ENCODE measurements at regions not wholly inside any gene's neighbourhood (a gene's known extent, or its start where the extent isn't known, plus 50 kb on each side); places are given as distances from the start of the nearest gene placed in this dataset.

DNA sequence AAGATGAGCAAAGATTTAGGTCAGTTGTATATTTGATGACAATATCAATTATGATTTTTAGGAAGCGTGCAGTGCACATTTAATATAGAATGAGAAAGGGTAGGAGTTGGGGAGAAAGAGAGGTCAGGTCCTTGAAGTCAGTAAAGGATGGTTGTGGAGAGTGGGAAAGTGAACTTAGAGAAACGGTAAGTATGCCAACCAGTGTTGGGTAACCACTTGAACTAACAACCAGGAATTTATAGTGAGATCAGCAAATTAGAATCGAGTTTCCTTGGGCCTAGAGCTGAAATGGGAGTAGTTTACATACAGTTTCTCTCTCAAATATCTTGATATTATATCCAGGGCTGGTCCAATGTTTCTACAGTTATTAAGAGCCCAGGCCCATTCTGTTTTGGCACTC, 188.5 kb upstream of the RBMS3 start:
- in situ Hi-C loops (cut with HindIII; ENCODE audit: low sequenced_read_pairs) = no loop called here

DNA sequence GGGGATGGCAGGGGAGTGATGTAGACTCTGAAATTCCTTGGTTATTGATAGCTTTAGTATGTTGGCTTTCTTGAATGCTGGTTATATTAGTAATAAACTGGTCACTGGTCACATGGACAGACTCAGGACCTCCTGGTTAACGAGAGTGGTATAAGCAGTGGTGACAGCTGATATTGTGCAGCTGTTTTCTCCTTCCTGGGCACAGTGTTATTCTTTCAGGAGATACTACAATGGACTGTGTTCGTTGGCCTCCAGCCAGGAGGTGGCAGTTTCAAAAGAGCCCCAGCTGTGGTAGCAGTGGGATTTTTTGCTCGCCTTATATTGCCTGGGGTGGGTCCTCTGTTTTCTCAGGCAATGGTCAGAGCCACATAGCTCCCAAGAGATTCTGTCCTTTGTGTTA, 181.6 kb upstream of the RBMS3 start:
- in situ Hi-C loops (cut with HindIII; ENCODE audit: low sequenced_read_pairs) = no loop called here

DNA sequence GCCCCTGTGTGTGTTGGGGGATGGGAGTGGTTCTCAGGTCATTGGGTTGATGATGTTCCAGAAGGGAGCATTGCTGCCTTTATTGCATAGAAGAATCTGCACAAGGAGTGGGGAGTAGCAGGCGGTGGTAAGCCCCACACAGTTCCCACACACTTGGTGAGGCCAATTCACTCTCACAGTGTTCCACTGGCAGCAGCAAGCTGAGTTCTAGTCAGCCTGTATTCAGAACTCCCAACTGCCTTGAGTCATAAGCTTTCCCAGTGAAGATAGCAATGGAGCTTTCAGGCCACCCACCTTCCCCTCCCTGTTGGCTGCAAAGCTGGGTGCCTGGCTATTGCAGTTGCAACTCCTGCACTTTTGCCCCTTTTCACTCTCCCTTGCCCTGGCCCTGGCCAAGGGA, 181.1 kb upstream of the RBMS3 start:
- in situ Hi-C loops (cut with HindIII; ENCODE audit: low sequenced_read_pairs) = no loop called here

DNA sequence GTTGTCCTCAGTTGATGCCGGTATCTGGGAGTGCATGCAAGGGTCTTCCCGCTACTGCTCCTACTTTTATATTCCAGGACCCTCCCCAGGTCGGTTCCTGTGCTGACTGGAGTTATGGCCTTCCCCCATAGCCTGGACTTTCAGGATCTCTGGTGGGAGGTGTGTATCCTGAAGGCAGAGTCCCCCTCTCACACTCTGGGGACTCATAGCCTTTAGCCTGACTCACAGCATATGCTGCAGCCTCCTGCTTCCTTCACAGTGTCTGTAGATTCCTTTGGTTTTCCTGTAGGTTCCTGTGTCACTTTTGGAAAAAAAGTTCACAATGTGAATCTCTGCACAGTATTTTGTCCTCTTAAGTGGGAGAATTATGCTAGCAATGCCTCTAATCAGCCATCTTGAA, 180.6 kb upstream of the RBMS3 start:
- in situ Hi-C loops (cut with HindIII; ENCODE audit: low sequenced_read_pairs) = no loop called here

DNA sequence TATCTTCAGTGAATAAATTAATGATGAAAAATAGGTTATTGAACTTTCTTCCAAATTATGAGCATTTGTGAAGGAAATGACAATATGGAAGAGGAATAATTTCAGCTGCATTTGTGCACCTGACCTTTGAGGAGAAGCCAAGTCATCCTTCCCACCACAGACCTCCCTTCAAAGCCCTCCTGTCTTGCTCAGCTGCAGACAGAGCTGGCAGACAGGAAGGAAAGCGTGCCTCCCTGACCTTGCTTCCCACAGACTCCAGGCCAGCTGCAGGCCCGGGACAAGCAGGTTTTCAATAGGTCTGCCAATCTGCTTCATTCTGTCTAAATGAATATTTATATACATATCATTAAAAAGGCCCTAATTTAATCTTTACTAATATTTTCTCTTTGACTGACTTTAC, 152.9 kb upstream of the RBMS3 start:
- in situ Hi-C loops (cut with HindIII; ENCODE audit: low sequenced_read_pairs) = no loop called here

DNA sequence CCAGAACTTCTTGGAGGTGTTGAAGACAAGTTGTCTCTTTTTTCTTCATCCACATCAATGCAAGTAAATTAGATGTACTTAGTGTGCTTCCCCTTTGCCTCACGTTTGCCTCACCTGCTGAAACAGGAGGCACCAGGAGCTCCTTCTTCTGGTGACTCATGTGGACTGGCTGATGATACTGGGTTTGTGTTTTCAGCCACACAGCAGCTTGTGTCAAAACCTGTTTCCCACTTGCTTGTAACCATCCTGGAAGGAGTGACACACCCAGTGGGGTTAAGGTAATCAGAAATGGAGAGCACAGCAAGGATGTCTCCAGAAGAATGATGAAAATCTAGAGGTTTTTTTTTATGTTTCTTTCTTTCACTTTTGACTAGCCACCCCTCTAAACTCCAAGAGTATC, 143.3 kb upstream of the RBMS3 start:
- in situ Hi-C loops (cut with HindIII; ENCODE audit: low sequenced_read_pairs) = no loop called here

DNA sequence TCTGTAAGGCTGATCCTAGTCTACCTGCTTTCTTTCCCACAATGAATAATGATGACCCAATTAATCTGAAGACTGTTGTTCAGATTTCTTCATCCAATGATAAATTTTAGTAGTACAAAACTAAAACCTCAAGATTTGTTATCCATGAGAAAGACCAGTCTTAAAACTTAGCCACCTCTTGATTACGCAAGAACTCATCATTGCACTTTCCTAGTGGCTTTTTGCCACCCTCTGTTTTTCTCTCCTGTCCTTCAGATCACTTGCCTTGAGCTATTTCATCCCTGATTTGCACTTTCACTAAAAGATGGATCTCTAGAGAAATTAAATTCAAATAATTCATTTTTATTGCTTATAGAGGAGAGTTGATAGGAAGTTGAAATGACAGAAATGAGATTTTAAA, 142.7 kb upstream of the RBMS3 start:
- in situ Hi-C loops (cut with HindIII; ENCODE audit: low sequenced_read_pairs) = no loop called here

DNA sequence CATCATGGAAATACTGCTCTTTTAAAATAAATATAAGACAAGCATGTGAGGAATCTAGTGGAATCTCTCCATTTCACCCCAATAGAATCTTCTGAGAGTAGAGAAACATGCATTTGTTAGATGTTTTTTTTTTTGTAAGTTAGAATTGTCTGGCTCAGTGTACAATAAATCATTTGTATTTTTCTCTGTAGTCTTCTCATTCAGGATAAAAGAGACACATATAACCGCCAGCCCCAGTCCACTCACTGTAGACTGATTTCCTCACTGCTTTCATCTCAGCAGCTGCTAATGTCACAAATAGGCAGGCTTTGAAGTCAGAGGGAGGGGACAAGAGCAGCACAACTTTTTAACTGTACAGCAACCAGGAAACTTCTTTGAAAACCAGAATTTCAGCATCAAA, 140.2 kb upstream of the RBMS3 start:
- in situ Hi-C loops (cut with HindIII; ENCODE audit: low sequenced_read_pairs) = no loop called here

DNA sequence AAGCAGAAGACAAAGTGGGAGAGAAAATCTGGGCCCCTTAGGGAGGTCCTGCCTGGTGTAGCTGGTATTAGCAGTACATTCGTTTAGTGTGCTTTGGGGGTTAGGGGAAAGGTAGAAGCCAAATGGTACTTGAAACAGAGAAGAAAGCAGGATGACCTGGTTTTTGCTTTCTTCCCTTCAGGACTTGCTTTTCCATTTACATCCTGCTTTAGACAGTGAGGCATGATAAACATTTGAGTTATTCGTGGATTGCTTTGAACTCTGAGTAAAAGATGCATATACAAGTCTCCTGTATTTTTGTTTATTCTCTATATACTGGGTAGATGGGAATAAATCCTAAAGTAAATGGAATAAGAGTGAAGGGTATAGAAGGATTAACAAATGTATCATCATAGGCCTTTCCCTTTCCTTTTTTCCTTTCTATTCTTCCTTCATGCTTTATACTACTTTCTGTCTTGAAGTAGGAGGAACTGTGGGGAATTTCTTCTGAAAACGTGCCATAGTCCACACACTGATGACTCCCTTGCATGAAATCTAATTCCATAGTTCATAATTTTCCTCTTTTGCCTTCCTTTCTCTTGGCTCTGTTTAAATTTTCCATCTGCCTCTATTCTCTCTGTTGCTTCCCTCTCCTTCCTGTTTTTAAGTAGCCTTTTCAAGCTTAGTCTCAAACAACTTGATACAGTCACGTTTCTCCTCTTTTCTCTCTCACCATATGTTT, 139.5 kb upstream of the RBMS3 start:
- in situ Hi-C loops (cut with HindIII; ENCODE audit: low sequenced_read_pairs) = no loop called here

DNA sequence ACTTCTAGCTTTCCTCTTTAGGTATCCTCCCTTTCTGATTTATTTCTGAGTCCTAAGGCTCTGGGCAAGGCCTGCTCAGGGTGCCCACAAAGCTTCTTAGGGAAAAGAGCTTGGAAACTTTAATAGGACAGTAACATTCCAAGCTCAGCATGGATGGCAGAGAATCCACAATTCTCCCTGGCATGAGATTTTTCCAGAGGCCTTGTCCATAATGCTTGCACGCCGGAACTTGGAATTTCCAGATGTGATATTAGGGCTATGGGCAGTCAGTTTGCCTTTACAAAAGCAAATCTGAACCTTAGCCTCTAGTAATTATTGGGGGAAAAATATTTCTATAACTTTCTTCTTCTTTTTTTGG, 139.0 kb upstream of the RBMS3 start:
- in situ Hi-C loops (cut with HindIII; ENCODE audit: low sequenced_read_pairs) = no loop called here

DNA sequence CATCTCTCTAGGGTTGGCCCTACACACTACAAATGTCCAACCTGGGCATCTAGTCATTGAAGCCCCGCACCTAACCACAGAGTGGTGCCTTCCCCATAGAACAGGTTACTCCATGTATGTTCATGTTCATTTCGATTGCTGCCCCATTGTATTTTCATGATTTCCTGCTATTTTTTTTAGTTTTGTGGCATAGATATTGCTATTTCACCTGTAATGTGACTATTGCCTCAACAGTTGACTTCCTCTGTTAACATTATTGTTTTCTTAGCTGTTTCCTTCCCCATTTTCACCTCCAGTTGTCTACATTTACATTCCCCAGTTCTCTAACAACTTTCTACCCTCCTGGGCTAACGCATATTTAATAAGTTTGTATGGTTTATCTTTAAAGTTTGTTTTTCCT, 137.7 kb upstream of the RBMS3 start:
- in situ Hi-C loops (cut with HindIII; ENCODE audit: low sequenced_read_pairs) = no loop called here

DNA sequence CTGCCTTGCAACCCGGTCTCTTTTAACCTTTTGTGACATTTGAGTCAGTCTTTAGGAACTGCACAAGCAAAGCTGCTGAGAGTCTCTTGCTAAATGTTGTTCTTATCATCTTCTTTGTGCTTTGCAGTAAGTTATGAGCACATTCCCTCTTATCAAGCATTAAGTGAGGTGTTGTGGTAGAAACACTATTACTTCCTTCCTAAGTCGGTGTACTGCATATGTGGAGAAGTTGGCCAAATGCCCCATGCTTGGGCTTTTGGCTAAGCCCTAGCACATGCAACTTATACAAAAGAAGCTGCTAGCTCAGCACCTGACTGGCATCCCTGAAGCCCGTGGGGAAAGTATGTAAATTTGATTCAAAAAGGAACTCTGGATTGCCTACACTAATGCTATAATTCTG, 136.5 kb upstream of the RBMS3 start:
- in situ Hi-C loops (cut with HindIII; ENCODE audit: low sequenced_read_pairs) = no loop called here

DNA sequence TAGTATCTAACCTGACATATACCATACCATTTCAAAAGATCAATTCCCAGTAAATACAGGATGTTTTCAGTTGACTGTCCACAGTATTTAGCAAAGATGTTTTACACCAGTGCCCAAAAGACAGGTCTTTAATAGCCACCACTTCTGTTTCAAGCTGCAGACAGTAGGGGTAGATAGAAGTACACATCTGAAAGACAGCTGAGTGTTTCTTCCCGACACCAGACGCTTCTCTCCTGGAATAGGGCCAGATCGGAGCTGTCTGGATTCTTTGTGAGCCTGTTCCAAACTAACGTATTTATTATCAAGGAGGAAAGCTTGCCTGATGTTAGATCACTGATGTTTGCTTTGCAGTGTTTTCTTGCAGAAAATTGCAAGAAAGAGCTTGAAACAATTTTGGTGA, 136.1 kb upstream of the RBMS3 start:
- in situ Hi-C loops (cut with HindIII; ENCODE audit: low sequenced_read_pairs) = no loop called here

DNA sequence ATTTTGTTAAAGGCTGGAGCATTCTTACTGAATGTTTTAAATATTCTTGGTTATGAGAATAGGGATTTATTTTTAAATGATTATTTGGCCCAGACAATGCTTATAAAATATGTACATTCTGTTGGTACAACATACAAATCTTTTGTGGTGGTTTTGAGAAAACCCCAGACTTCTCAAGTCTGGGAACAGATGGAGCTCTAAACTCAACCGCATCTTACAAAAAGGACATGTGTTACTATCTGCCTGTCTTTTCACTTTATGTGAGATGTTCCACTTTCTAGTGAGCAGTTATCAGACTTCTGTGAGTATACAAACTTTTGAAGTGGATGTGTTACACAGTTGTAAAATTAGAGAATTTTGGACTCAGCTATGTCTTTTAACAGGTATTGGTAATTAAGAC, 135.5 kb upstream of the RBMS3 start:
- in situ Hi-C loops (cut with HindIII; ENCODE audit: low sequenced_read_pairs) = no loop called here

DNA sequence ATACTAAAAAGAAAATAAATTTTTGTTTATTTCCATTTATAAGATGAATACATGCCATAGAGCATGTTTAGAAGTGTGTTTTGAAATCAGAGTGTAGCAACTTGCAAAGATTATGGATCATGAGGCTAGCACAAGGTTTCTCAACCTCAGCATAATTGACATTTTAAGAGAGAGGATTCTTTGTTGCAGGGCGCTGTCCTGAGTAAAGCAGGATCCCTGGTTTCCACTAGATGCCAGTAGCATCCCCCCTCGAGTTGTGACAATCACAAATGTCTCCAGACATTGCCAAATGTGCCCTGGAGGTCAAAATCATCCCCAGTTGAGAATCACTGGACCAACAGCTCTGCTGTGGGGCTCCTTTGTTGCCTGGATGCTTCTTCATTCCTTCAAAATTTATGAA, 128.5 kb upstream of the RBMS3 start:
- in situ Hi-C loops (cut with HindIII; ENCODE audit: low sequenced_read_pairs) = no loop called here

DNA sequence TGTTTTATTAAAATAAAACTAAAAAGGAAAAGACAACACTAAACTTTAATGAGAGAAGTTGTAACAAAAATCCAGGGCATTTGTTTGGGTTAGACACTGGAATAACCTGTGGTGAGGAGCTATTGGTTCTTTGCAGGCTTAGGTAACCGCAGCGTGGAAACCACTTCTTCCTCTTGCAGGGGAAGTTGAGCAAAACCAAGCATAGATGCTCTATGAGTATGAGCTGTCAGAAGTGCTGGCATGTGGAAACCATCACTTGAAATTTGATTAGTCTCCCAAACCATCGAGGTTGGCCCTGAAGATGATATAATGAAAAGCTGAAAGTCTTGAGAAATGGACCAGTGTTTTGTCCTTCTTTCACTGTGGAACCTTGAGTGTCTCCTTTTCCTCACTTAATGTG, 127.1 kb upstream of the RBMS3 start:
- in situ Hi-C loops (cut with HindIII; ENCODE audit: low sequenced_read_pairs) = no loop called here

DNA sequence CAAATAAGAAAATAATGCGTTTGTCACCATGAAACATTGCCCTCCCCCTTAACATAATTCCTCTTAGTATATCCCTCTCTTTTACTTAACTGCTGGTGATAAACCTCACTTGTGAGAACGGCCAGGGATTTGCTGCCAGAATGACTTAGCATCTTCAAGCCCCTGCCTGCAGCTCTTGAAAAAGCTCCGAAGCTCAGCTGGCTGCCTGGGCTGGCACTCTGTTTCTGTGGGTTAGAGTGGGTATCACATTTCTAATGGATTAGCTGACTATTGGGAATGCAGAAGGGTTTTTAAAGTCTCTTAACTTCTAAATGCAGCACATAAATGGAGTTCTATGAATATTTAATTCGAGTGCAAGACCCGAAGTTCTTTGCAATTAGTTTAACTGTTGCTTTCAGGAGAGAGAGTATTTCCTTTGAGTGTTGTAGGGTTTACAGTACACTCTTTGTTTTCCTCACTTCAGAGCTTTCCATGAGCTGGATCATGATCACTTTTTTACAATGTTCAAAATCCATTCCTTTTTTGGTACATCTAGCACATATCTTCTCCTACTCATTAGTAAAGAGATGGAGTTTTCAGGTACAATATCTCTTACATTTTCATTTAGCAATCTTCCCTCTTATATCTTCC, 124.7 kb upstream of the RBMS3 start:
- in situ Hi-C loops (cut with HindIII; ENCODE audit: low sequenced_read_pairs) = no loop called here

DNA sequence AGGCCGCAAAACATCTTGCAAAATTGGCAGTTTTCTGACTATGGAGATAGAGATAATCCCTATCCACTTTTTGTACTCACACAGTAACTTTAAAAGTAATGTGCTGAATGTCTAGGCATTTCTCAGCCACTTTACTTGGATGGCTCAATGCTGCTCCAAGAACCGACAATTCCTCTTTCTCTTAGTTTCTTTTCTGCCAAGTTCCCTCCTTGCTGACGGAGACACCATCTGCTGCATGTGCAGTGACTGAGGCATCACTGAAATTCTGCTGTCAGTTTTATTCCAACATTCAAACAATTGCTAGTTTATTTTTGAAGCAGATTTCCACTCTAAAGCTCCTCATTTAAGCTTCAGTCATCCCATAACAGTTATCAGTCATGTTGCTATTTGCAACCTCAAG, 116.0 kb upstream of the RBMS3 start:
- in situ Hi-C loops (cut with HindIII; ENCODE audit: low sequenced_read_pairs) = no loop called here

DNA sequence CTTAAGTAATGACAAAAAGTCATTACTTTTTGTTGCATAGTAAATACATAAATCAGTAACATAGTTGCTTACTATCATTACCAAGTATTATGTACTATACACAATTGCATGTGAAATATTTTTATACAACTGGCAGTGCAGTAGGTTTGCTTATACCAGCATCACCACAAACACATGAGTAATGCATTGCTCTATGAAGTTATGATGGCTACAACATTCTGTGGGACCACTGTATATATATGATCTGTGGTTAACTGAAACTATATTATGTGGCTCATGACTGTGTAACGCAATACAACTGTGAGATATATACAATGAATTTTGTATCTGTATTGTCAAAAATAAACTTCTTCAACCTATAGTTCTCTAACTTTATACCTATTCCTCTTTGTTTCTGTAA, 113.7 kb upstream of the RBMS3 start:
- in situ Hi-C loops (cut with HindIII; ENCODE audit: low sequenced_read_pairs) = no loop called here

DNA sequence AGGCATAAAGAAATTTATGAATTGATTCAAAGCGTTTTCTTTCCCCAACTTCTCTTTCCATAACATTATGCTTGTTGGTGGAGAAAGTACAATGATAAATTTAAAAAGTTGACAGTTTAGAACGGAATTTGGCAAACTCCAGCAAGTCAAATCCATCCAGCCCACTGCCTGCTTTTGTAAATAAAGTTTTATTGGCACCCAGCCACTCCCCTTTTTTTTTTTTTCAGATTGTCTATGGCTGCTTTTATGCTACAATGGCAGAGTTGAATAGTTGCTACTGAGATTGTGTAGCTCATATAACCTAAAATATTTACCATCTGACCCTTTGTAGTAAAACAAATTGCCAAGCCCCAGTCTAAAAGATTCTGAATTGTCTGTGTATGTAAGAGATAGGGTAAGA, 112.8 kb upstream of the RBMS3 start:
- in situ Hi-C loops (cut with HindIII; ENCODE audit: low sequenced_read_pairs) = no loop called here

DNA sequence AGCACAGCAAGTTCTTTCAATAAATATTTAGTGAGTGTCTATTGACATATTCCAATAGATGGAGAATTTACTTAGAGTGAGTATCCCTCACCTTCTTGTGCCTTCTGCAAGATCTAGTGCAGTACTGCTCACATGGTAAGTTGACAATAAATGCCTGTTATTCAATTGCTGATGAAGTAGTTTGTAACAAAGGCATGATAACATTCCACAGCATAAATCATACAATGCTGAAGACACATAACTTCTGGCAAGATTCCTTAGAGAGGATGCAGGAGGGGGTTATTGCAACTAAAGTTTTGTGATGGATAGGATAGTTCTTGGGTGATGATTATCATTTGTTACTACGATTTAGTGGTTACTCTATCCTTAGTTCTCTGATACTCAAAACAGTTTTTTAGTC, 112.2 kb upstream of the RBMS3 start:
- in situ Hi-C loops (cut with HindIII; ENCODE audit: low sequenced_read_pairs) = no loop called here

DNA sequence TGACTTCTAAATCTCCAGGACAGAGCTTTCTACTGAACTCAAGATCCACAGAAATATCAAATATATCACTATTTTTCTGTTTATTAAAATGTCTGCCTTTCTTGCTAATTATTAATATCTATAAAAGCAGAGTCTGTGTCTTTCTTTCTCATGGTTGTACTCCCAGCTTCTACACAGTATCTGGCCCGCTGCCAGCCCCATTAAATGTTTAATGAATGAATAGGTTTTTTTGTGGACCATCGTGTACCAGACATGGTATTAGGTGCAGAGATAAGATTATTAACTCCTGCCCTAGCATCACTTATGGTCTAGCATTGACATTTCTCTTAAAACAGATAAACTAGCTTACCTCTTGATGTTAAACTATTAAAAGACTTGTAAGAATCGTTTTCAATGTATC, 111.4 kb upstream of the RBMS3 start:
- in situ Hi-C loops (cut with HindIII; ENCODE audit: low sequenced_read_pairs) = no loop called here
